Omental fat pad (tissue), 3 donors: ENCODE measurements at regions not wholly inside any gene's neighbourhood (a gene's known extent, or its start where the extent isn't known, plus 50 kb on each side); places are given as distances from the start of the nearest gene placed in this dataset.

Experiments used
- ATAC-seq: fragments of 150-250 bp; one replicate; pipeline ENCODE4 v1.9.1; 2016; ENCODE audit warnings: mild to moderate bottlenecking, moderate library complexity; ENCODE audit not compliant: low FRiP score
- DNase-seq: peaks from one replicate; pipeline ENCODE4 v3.0.0-alpha.2; 2019; ENCODE audit warnings: low spot score
- TF ChIP-seq, protein P1 (sequence below), 3 donors: fragments of 450-650 bp; IDR thresholded peaks; one replicate each; pipeline ENCODE4 v1.5.1; 2016 to 2017; ENCODE audit warnings: antibody characterized with exemption in 3 of 3, mild to moderate bottlenecking in 3 of 3, moderate library complexity in 2 of 3

DNA sequence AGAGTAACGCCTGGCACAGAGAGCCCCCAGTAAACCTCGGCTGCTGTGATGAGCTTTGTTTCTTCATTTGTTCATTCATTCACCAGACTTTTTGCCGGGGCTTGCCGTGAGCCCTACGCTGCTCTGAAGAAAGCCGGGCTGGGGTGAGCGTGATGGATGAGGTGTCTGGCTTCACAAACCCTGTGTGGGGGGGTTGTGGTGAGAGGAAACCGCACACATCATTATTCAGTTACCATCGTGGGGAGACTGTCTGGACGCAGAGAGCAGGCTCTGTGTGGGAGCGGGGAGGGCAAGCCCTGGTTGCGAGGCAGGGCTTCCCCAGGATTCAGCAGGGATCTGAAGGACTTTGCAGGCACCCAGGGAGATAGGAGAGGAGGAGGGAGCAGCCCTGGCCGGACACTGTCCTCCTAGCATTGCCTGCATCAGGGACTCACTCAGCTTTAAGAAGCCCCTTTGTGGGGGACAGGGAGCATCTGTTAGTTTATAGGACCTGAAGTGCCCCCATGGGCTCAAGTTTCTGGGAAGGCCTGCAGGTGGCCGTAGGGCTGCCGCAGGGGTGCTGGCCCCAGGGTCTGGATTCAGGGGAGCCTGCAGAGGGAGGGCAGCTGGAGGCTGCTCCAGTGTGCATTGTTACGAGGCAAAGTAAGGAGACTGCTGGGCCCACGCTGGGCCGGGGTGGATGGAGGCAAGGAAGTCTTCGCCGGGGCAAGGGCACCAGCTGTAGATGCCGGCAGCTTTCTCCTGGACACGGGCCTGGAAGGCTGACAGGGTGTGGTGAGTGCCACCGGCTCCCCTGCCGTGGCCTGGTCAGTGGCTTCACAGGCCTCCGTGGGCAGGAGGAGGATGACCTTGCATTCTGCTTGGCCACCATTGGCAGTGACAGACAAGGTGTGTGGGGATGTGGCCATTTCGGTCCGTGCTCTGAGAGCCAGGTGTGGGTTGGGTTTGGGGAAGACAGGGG is 334.5 kb downstream of the SEC14L1 start:
- TF ChIP-seq, protein P1, sequence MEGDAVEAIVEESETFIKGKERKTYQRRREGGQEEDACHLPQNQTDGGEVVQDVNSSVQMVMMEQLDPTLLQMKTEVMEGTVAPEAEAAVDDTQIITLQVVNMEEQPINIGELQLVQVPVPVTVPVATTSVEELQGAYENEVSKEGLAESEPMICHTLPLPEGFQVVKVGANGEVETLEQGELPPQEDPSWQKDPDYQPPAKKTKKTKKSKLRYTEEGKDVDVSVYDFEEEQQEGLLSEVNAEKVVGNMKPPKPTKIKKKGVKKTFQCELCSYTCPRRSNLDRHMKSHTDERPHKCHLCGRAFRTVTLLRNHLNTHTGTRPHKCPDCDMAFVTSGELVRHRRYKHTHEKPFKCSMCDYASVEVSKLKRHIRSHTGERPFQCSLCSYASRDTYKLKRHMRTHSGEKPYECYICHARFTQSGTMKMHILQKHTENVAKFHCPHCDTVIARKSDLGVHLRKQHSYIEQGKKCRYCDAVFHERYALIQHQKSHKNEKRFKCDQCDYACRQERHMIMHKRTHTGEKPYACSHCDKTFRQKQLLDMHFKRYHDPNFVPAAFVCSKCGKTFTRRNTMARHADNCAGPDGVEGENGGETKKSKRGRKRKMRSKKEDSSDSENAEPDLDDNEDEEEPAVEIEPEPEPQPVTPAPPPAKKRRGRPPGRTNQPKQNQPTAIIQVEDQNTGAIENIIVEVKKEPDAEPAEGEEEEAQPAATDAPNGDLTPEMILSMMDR (IDR thresholded peaks at IDR 0.05) = no peak
- no peak for ATAC-seq
- DNase-seq = no peak

DNA sequence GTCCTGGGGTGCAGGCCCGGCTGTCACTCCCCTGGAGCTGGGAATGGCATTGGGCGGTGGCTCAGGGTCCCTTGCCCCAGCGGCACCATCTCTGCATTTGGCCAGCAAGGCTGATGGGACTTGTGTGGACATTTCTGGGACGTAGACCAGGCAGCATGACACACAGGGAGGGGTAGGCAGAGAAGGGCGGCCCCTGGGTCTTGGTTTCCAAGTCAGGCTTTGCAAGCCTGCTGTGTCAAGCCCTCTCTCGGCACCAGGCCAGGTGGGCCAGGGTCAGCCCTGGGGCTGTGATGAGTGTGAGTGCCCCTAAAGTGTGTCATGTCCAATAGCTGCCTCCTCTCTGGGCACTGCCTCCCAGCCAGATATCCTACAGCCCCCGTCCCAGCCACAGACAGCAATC is 335.2 kb downstream of the SEC14L1 start:
- ATAC-seq (no peak), DNase-seq (no peak)
- TF ChIP-seq, protein P1 (IDR thresholded peaks at IDR 0.05) = no peak

DNA sequence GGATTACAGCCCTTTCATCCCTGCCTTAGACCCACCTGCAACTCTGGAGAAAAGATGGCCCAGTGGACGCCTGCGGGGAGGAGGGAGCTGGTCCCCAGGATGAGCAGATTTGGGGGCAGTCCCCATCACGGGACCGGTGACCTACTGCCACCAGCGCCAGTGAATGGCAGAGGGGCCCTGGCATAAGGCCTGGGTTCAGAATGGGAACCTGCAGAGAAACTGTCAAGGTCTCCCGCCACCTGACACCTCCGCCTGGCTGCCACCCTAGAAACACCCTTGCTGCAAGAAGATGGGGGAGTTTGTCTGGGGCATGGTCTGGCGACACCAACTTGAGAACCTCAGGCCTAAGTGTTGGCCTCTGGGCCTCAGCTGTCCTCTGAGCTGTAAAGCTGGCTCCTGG is 335.7 kb downstream of the SEC14L1 start:
- TF ChIP-seq, protein P1 (IDR thresholded peaks at IDR 0.05) = no peak
- ATAC-seq (no peak), DNase-seq (no peak)

DNA sequence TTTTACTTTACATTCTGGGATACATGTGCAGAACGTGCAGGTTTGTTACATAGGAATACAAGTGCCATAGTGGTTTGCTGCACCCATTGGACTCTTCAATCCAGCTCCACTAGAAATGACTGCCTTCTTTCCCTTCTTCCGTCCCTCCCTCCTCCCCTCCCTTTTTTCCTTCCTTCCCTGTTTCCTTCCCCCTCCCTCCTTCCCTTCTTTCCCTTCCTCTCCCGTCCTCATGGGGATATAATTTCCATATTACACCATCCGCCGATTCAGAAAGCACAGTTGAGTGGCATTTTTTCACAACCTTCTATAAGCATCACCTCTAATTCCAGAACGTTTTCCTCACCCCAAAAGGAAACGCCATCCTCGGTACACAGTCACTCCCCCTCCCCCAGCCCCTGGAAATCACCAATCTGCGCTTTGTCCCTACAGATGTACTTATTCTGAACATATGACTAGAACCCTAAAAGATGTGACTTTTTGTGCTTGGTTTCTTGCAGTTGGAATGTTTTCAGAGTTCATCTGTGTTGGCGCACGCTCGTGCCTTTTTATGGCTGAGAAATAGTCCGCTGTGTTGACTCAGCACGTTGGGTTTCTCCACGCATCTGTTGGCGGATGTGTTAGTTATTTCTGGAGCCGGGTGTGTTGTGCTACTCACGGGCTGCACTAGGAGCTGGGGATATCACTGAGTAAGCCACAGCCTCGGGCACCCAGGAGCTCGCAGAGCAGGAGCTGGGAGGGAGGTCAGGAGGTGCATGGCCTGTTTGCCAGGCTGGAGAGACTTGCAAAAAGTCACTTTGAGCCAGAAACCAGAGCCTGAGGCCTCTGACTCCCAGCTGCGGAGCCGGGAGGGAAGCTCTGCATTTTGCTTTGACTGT is 336.4 kb downstream of the SEC14L1 start:
- TF ChIP-seq, protein P1 (IDR thresholded peaks at IDR 0.05) = no peak
- no peak for DNase-seq
- no peak for ATAC-seq

DNA sequence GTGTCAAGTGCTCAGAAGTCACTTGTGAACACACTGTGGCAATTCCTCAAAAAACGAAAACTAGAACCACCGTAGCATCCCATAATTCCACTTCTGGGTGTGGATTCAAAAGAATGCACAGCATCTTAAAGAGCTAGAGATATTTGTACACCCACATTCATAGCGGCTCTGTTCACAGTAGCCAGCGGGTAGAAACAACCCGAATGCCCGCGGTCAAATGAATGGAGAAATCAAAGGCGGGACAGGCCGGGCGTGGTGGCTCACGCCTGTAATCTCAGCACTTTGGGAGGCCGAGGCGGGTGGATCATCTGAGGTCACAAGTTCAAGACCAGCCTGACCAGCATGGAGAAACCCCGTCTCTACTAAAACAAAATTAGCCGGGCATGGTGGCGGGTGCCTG is 337.5 kb downstream of the SEC14L1 start:
- no peak for DNase-seq
- no peak for ATAC-seq
- TF ChIP-seq, protein P1 (IDR thresholded peaks at IDR 0.05) = no peak

DNA sequence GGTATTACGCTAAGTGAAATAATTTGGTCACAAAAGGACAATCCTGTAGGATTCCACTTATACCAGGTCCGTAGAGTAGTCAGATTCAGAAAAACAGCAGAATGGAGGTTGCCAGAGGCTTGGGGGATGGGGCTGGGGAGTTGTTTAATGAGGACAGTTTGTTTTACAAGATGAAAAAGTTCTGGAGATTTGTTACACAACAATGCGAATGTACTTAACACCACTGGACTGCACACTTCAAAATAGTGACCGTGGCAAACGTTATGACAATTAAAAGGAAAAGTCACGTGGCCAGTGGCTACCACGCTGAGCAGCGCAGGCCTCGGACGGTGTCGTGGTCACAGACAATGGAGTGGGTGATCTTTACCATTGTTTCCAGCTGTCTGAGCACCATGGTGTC is 338.1 kb downstream of the SEC14L1 start:
- TF ChIP-seq, protein P1 (IDR thresholded peaks at IDR 0.05) = no peak
- no peak for ATAC-seq

More for the DNA sequence above, 338.1 kb downstream of the SEC14L1 start:
- DNase-seq = no peak
